DND-41 (cell line): ENCODE measurements at regions not wholly inside any gene's neighbourhood (a gene's known extent, or its start where the extent isn't known, plus 50 kb on each side); places are given as distances from the start of the nearest gene placed in this dataset.

ENCODE experiments used
- ATAC-seq: fragments of 200-7000 bp; cut with Tn5 transposase; 3 replicates; pipeline ENCODE4 v1.9.1; 2021; ENCODE audit warnings: low read depth; ENCODE audit not compliant: insufficient read depth
- DNase-seq: peaks from one replicate; pipeline ENCODE4 v3.0.0-alpha.2; 2020
- H2AFZ ChIP-seq: 2 replicates; pipeline ENCODE4 v1.6.0; 2012; ENCODE audit warnings: low read depth, low read length
- H3K27ac ChIP-seq: 2 replicates; pipeline ENCODE4 v1.5.1; 2012; ENCODE audit warnings: low read length, inconsistent platforms
- H3K27me3 ChIP-seq: fragments of 200-600 bp; sonication (generic); 2 replicates; pipeline ENCODE4 v1.6.0; 2012; ENCODE audit warnings: low read length, mild to moderate bottlenecking, inconsistent platforms; ENCODE audit not compliant: insufficient read depth, poor library complexity
- H3K36me3 ChIP-seq: 2 replicates; pipeline ENCODE4 v1.5.1; 2012; ENCODE audit warnings: low read length, inconsistent platforms; ENCODE audit not compliant: insufficient read depth
- H3K4me1 ChIP-seq: 2 replicates; pipeline ENCODE4 v1.5.1; 2012; ENCODE audit warnings: mild to moderate bottlenecking, low read length; ENCODE audit not compliant: insufficient read depth
- H3K4me2 ChIP-seq: 2 replicates; pipeline ENCODE4 v1.6.0; 2012; ENCODE audit warnings: mild to moderate bottlenecking, moderate library complexity, low read length, inconsistent platforms; ENCODE audit not compliant: insufficient read depth
- H3K4me3 ChIP-seq, 2 experiments: fragments of 200-600 bp in 1 of 2; shearing (Covaris generic) in 1 of 2; 2 replicates each; pipeline ENCODE4 v1.5.1; 2012 to 2016; ENCODE audit warnings: inconsistent platforms in 2 of 2, low read length in 2 of 2, mild to moderate bottlenecking in 2 of 2, low read depth in 1 of 2, moderate library complexity in 1 of 2
- H3K79me2 ChIP-seq: 2 replicates; pipeline ENCODE4 v1.6.0; 2012; ENCODE audit warnings: low read length, inconsistent platforms; ENCODE audit not compliant: insufficient read depth
- H3K9ac ChIP-seq: 2 replicates; pipeline ENCODE4 v1.6.0; 2012; ENCODE audit warnings: low read depth, mild to moderate bottlenecking, inconsistent platforms, low read length, moderate library complexity
- H3K9me3 ChIP-seq: 2 replicates; pipeline ENCODE4 v1.5.1; 2012; ENCODE audit warnings: low read length, moderate library complexity, mild to moderate bottlenecking, inconsistent platforms; ENCODE audit not compliant: insufficient read depth, severe bottlenecking
- H4K20me1 ChIP-seq: 2 replicates; pipeline ENCODE4 v1.6.0; 2012; ENCODE audit warnings: low read length; ENCODE audit not compliant: insufficient read depth
- CTCF ChIP-seq: IDR thresholded peaks from 2 replicates; pipeline ENCODE4 v1.5.1; 2012; ENCODE audit warnings: borderline replicate concordance, low read length, moderate library complexity, mild to moderate bottlenecking; ENCODE audit not compliant: poor library complexity, severe bottlenecking; ENCODE audit errors: extremely low read depth
- EZH2 ChIP-seq: IDR thresholded peaks from 3 replicates; pipeline ENCODE4 v1.6.1; 2012; ENCODE audit warnings: borderline replicate concordance, low read depth, mild to moderate bottlenecking, moderate library complexity, low read length, inconsistent platforms; ENCODE audit not compliant: severe bottlenecking

DNA sequence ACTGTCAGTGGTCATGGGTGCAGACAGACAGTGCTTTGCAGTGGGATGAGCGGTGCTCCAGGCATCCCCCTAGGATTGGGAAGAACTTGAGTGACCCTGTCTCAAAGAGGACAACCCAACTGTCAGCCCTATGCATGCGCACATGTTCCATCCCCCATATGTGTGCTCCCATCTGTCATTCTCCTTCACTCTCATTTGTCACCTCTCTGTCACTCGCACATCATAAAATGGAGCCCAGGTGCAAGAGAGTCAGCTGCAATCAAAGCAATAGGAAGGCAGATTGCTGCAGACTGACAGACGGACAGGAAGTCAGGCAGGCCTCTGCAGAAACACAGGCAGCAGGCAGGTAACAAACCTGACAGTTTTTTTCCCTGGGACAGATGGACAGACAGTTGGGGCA is 101.8 kb upstream of the CCL1 start:
- DNase-seq (no peak), ATAC-seq (no peak)
- no peak overlapping the region for H3K4me3 ChIP-seq
- no peak overlapping the region for H3K27ac ChIP-seq
- no peaks in the 10 kb centered on the region for H3K9me3 ChIP-seq
- peaks cover 26% of the 10 kb centered on the region for H3K27me3 ChIP-seq
- H3K4me1 ChIP-seq = no peaks in the 10 kb centered on the region
- H3K79me2 ChIP-seq = no peaks in the 10 kb centered on the region
- H3K36me3 ChIP-seq = no peaks in the 10 kb centered on the region
- TF ChIP-seq EZH2 = no peak
- no peak for TF ChIP-seq CTCF
- no peaks in the 10 kb centered on the region for H4K20me1 ChIP-seq
- no peak overlapping the region for H3K9ac ChIP-seq
- no peak overlapping the region for H3K4me2 ChIP-seq
- no peak overlapping the region for H2AFZ ChIP-seq

DNA sequence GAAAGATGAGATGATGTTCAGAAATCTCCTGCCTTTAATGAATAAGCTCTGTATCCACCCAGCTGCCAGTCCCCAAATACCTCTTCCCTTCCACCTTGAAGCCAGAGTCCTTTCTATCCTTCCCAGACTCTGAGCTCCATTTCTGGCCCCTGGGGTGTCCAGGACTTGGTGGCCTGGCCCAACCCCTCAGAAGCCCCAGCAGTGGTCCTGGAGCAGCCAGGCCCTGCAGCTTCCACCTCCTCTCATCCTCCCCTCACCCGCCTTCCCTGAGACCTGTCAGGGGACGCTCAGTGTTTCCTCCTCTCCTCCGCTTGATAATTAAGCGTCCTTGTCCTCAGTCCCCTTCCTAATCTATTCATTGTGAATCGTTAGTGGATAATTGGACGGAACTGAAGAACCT is 95.2 kb upstream of the CCL1 start:
- Histone ChIP-seq H3K79me2 (no peaks in the 10 kb centered on the region), H3K4me2 (no peak overlapping the region), H3K27me3 (peaks cover 4% of the 10 kb centered on the region), H3K9me3 (no peaks in the 10 kb centered on the region), H4K20me1 (no peaks in the 10 kb centered on the region; the same call in 1 of the 2 replicates), H2AFZ (no peak overlapping the region), H3K9ac (no peak overlapping the region), H3K4me3 (no peak overlapping the region), H3K4me1 (no peaks in the 10 kb centered on the region), H3K36me3 (no peaks in the 10 kb centered on the region), H3K27ac (no peak overlapping the region)
- ATAC-seq = no peak
- DNase-seq = no peak
- TF ChIP-seq CTCF (no peak), EZH2 (no peak)

GRCh38 chr17:34456121-34456520 is 93.1 kb upstream of the CCL1 start:
- DNase-seq = no peak
- no peak overlapping the region for H3K27ac ChIP-seq
- TF ChIP-seq CTCF = no peak
- no peak for TF ChIP-seq EZH2

GRCh38 chr17:34452769-34453168 is 89.7 kb upstream of the CCL1 start:
- H3K4me3 ChIP-seq = no peak overlapping the region
- DNase-seq = no peak
- no peaks in the 10 kb centered on the region for H3K79me2 ChIP-seq
- H3K9me3 ChIP-seq = no peaks in the 10 kb centered on the region
- TF ChIP-seq CTCF = no peak
- TF ChIP-seq EZH2 = no peak
- H3K27me3 ChIP-seq = peaks cover 13% of the 10 kb centered on the region
- H3K4me1 ChIP-seq = no peaks in the 10 kb centered on the region
- no peak for ATAC-seq
- no peaks in the 10 kb centered on the region; the same call in 1 of the 2 replicates for H4K20me1 ChIP-seq
- H3K4me2 ChIP-seq = no peak overlapping the region
- no peak overlapping the region for H2AFZ ChIP-seq
- no peak overlapping the region for H3K9ac ChIP-seq
- H3K36me3 ChIP-seq = no peaks in the 10 kb centered on the region
- no peak overlapping the region for H3K27ac ChIP-seq

More at GRCh38 chr17:34456121-34456520, 93.1 kb upstream of the CCL1 start:
- Histone ChIP-seq H3K4me1 (no peaks in the 10 kb centered on the region), H3K4me3 (no peak overlapping the region), H4K20me1 (no peaks in the 10 kb centered on the region; the same call in 1 of the 2 replicates), H3K4me2 (no peak overlapping the region), H2AFZ (no peak overlapping the region), H3K79me2 (no peaks in the 10 kb centered on the region), H3K9ac (no peak overlapping the region), H3K27me3 (peaks cover 4% of the 10 kb centered on the region), H3K36me3 (no peaks in the 10 kb centered on the region), H3K9me3 (no peaks in the 10 kb centered on the region)
- peak; percentile 42; the same call in 2 of the 3 replicates for ATAC-seq
